ENCODE measurements at regions not wholly inside any gene's neighbourhood (a gene's known extent, or its start where the extent isn't known, plus 50 kb on each side); places are given as distances from the start of the nearest gene placed in this dataset.

DNA sequence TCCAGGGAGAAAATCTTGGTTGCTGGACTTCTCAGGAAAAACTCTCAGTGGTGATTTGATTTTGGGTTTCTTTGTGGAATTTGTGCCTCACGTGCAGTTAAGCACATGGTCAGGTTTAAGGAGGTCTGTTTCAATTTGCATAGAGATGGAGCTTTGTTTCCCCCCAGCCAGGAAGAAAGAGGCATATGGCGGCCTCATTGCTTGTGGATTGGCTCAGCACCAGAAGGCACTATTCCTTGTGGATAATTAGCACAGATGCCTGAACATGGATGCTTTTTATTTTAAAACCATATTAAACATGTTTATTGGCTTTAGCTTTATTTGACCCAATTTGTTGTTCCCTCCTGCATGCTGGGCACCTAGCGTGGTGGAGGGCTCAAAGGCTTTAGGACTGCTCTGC, 125.1 kb upstream of the RGMA start:
- TF ChIP-seq, protein P1, sequence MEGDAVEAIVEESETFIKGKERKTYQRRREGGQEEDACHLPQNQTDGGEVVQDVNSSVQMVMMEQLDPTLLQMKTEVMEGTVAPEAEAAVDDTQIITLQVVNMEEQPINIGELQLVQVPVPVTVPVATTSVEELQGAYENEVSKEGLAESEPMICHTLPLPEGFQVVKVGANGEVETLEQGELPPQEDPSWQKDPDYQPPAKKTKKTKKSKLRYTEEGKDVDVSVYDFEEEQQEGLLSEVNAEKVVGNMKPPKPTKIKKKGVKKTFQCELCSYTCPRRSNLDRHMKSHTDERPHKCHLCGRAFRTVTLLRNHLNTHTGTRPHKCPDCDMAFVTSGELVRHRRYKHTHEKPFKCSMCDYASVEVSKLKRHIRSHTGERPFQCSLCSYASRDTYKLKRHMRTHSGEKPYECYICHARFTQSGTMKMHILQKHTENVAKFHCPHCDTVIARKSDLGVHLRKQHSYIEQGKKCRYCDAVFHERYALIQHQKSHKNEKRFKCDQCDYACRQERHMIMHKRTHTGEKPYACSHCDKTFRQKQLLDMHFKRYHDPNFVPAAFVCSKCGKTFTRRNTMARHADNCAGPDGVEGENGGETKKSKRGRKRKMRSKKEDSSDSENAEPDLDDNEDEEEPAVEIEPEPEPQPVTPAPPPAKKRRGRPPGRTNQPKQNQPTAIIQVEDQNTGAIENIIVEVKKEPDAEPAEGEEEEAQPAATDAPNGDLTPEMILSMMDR (IDR thresholded peaks at IDR 0.05; ENCODE audit: insufficient read depth, low read depth, low read length), result no peak
- TF ChIP-seq EZH2 (IDR thresholded peaks at IDR 0.05; ENCODE audit: insufficient read depth, low read length), result no peak
